Caco-2 (cell line): ENCODE measurements at regions not wholly inside any gene's neighbourhood (a gene's known extent, or its start where the extent isn't known, plus 50 kb on each side); places are given as distances from the start of the nearest gene placed in this dataset.

Source experiments
- BruUV-seq: library from RNA; stranded (reverse); fragments of 400-500 nt; replicated peaks from 2 replicates; lab custom pipeline; 2021; lab: Mats Ljungman, UMichigan
- CTCF ChIA-PET: fragments of 300-600 bp; sonication (Branson Sonifier 250); formaldehyde crosslinking; loops from one replicate; lab custom pipeline; 2022; ENCODE audit warnings: antibody characterized with exemption; lab: Charles Lee
- POLR2A ChIA-PET: fragments of 300-600 bp; sonication (Branson Sonifier 250); formaldehyde crosslinking; loops from one replicate; lab custom pipeline; 2022; ENCODE audit warnings: antibody characterized with exemption; lab: Charles Lee
- DNase-seq, 2 experiments: peaks; one replicate each; pipeline versions ENCODE4 v3.0.0 to v3.0.0-alpha.2; 2020 to 2022
- H3K27me3 ChIP-seq: replicated peaks from 2 replicates; pipeline ENCODE4 v1.6.0; 2011; ENCODE audit warnings: low read length; ENCODE audit not compliant: control insufficient read depth, insufficient read depth
- H3K36me3 ChIP-seq: 2 replicates; pipeline ENCODE4 v1.5.1; 2011; ENCODE audit warnings: low read length; ENCODE audit not compliant: control insufficient read depth, insufficient read depth
- H3K4me1 ChIP-seq: fragments of 250-450 bp; sonication (Bioruptor Pico); 2 replicates; pipeline ENCODE4 v1.5.1; 2020; ENCODE audit warnings: mild to moderate bottlenecking
- H3K4me3 ChIP-seq: 2 replicates; pipeline ENCODE4 v1.5.1; 2011; ENCODE audit warnings: low read depth, mild to moderate bottlenecking, control low read depth, low read length
- H3K9me3 ChIP-seq: fragments of 250-450 bp; sonication (Bioruptor Pico); 2 replicates; pipeline ENCODE4 v1.5.1; 2020; ENCODE audit warnings: mild to moderate bottlenecking, moderate library complexity
- H3K27ac Mint-ChIP-seq: one replicate; pipeline ENCODE4 v1.8.0; 2022; ENCODE audit warnings: mixed read lengths; ENCODE audit not compliant: unreplicated experiment
- H3K27me3 Mint-ChIP-seq: one replicate; pipeline ENCODE4 v1.8.0; 2022; ENCODE audit warnings: mixed read lengths; ENCODE audit not compliant: insufficient read depth, unreplicated experiment
- H3K36me3 Mint-ChIP-seq: one replicate; pipeline ENCODE4 v1.8.0; 2022; ENCODE audit warnings: mild to moderate bottlenecking, mixed read lengths; ENCODE audit not compliant: insufficient read depth, unreplicated experiment
- H3K4me1 Mint-ChIP-seq: one replicate; pipeline ENCODE4 v1.8.0; 2022; ENCODE audit warnings: low read depth, mixed read lengths; ENCODE audit not compliant: unreplicated experiment
- H3K4me3 Mint-ChIP-seq: one replicate; pipeline ENCODE4 v1.8.0; 2022; ENCODE audit warnings: mild to moderate bottlenecking, moderate library complexity, mixed read lengths; ENCODE audit not compliant: unreplicated experiment
- H3K9me3 Mint-ChIP-seq: one replicate; pipeline ENCODE4 v1.8.0; 2022; ENCODE audit warnings: mixed read lengths; ENCODE audit not compliant: unreplicated experiment
- intact Hi-C: fragments of 100-400 bp; cut with micrococcal nuclease; formaldehyde crosslinking; loops from one replicate; pipeline ENCODE4 v1.10.0; 2022; ENCODE audit not compliant: unreplicated experiment
- TF ChIP-seq, protein P1 (sequence below), 2 experiments: fragments of 200-600 bp in 1 of 2; IDR thresholded peaks; 1 replicate in 1 of 2; 2 replicates in 1 of 2; pipeline versions ENCODE4 v1.5.1 to v1.8.0; 2011 to 2022; ENCODE audit warnings: antibody characterized with exemption in 1 of 2, control low read depth in 1 of 2, inconsistent platforms in 1 of 2, low read depth in 1 of 2, low read length in 1 of 2, mild to moderate bottlenecking in 1 of 2, moderate library complexity in 1 of 2; ENCODE audit not compliant: insufficient read depth in 1 of 2, severe bottlenecking in 1 of 2, unreplicated experiment in 1 of 2

- Histone ChIP-seq H3K4me3 (no peak overlapping the region), H3K36me3 (no peaks in the 10 kb centered on the region), H3K4me1 (peaks cover 16% of the 10 kb centered on the region), H3K27me3 (no peaks in the 10 kb centered on the region), H3K9me3 (no peaks in the 10 kb centered on the region)
- H3K4me3 Mint-ChIP-seq = no peak overlapping the region
- no TSS peak for BruUV-seq
- H3K27ac Mint-ChIP-seq = no peak overlapping the region
- H3K27me3 Mint-ChIP-seq = no peaks in the 10 kb centered on the region
- peaks cover 7% of the 10 kb centered on the region for H3K4me1 Mint-ChIP-seq
- intact Hi-C loops = loop anchor here (5.0 kb wide), 1 partner anchor 283 kb away; no protein-coding TSS in a partner anchor
- H3K36me3 Mint-ChIP-seq = no peaks in the 10 kb centered on the region
- ChIA-PET POLR2A (no interaction called here), CTCF (no interaction called here)
- DNase-seq = no peak
- H3K9me3 Mint-ChIP-seq = no peaks in the 10 kb centered on the region
- TF ChIP-seq, protein P1, sequence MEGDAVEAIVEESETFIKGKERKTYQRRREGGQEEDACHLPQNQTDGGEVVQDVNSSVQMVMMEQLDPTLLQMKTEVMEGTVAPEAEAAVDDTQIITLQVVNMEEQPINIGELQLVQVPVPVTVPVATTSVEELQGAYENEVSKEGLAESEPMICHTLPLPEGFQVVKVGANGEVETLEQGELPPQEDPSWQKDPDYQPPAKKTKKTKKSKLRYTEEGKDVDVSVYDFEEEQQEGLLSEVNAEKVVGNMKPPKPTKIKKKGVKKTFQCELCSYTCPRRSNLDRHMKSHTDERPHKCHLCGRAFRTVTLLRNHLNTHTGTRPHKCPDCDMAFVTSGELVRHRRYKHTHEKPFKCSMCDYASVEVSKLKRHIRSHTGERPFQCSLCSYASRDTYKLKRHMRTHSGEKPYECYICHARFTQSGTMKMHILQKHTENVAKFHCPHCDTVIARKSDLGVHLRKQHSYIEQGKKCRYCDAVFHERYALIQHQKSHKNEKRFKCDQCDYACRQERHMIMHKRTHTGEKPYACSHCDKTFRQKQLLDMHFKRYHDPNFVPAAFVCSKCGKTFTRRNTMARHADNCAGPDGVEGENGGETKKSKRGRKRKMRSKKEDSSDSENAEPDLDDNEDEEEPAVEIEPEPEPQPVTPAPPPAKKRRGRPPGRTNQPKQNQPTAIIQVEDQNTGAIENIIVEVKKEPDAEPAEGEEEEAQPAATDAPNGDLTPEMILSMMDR (IDR thresholded peaks at IDR 0.05; ENCODE audit: insufficient read depth in 1 of 2, low read depth in 1 of 2, low read length in 1 of 2, severe bottlenecking in 1 of 2, unreplicated experiment in 1 of 2) = no peak
Measured at GRCh38 chr6:9535106-9535505, 879.8 kb downstream of the TFAP2A start.

GRCh38 chr6:9532621-9533557 is 882.0 kb downstream of the TFAP2A start:
- Histone ChIP-seq H3K9me3 (peaks cover 3% of the 10 kb centered on the region; the same call in 1 of the 2 replicates), H3K4me3 (no peak overlapping the region), H3K4me1 (no peaks in the 10 kb centered on the region), H3K36me3 (no peaks in the 10 kb centered on the region), H3K27me3 (no peaks in the 10 kb centered on the region)
- no TSS peak for BruUV-seq
- intact Hi-C loops = no loop called here
- CTCF ChIA-PET = no interaction called here
- H3K9me3 Mint-ChIP-seq = no peaks in the 10 kb centered on the region
- DNase-seq = no peak
- H3K36me3 Mint-ChIP-seq = no peaks in the 10 kb centered on the region
- TF ChIP-seq, protein P1 (IDR thresholded peaks at IDR 0.05; ENCODE audit: insufficient read depth in 1 of 2, low read depth in 1 of 2, low read length in 1 of 2, severe bottlenecking in 1 of 2, unreplicated experiment in 1 of 2) = no peak
- no peak overlapping the region for H3K4me3 Mint-ChIP-seq
- no peaks in the 10 kb centered on the region for H3K4me1 Mint-ChIP-seq
- H3K27ac Mint-ChIP-seq = no peak overlapping the region
- H3K27me3 Mint-ChIP-seq = no peaks in the 10 kb centered on the region
- POLR2A ChIA-PET = no interaction called here

GRCh38 chr6:9527679-9528286 is 887.1 kb downstream of the TFAP2A start:
- no peak overlapping the region for H3K27ac Mint-ChIP-seq
- H3K4me3 ChIP-seq = no peak overlapping the region
- no peak for DNase-seq

More at GRCh38 chr6:9527679-9528286, 887.1 kb downstream of the TFAP2A start:
- Histone ChIP-seq H3K27me3 (no peaks in the 10 kb centered on the region), H3K4me1 (peaks cover 11% of the 10 kb centered on the region), H3K9me3 (peaks cover 3% of the 10 kb centered on the region; the same call in 1 of the 2 replicates), H3K36me3 (no peaks in the 10 kb centered on the region)
- H3K9me3 Mint-ChIP-seq = peaks cover 21% of the 10 kb centered on the region
- H3K27me3 Mint-ChIP-seq = no peaks in the 10 kb centered on the region
- TF ChIP-seq, protein P1 (IDR thresholded peaks at IDR 0.05; ENCODE audit: insufficient read depth in 1 of 2, low read depth in 1 of 2, low read length in 1 of 2, severe bottlenecking in 1 of 2, unreplicated experiment in 1 of 2) = no peak
- H3K36me3 Mint-ChIP-seq = no peaks in the 10 kb centered on the region
- no peak overlapping the region for H3K4me3 Mint-ChIP-seq
- H3K4me1 Mint-ChIP-seq = peaks cover 16% of the 10 kb centered on the region
- BruUV-seq = no TSS peak
- ChIA-PET POLR2A (no interaction called here), CTCF (no interaction called here)
- intact Hi-C loops = no loop called here
